GM12872 (cell line): ENCODE measurements at regions not wholly inside any gene's neighbourhood (a gene's known extent, or its start where the extent isn't known, plus 50 kb on each side); places are given as distances from the start of the nearest gene placed in this dataset.

Experiments used
- TF ChIP-seq, protein P1 (sequence below): IDR thresholded peaks from 3 replicates; pipeline ENCODE4 v1.5.1; 2011; ENCODE audit warnings: low read depth, mild to moderate bottlenecking, low read length, moderate library complexity; ENCODE audit not compliant: insufficient read depth

DNA sequence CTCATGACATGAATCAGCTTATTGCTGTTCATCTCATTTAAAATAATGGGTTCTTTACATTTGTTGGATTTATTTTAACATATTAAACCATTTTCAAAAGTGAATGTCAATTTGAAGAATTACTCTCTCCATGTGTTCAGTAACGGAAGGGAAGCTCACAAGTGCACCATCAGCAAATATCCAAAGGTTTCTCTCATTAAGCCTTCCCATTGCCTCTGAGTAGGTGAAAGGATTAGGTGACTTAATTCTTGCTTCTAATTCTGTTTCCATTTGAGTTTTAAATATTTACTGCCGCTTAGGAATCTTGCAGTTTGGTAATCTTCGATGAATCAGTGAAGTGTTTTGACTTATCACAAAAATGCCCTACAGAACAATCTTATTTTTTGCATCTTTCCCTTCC is 145.1 kb upstream of the NYAP2 start:
- TF ChIP-seq, protein P1, sequence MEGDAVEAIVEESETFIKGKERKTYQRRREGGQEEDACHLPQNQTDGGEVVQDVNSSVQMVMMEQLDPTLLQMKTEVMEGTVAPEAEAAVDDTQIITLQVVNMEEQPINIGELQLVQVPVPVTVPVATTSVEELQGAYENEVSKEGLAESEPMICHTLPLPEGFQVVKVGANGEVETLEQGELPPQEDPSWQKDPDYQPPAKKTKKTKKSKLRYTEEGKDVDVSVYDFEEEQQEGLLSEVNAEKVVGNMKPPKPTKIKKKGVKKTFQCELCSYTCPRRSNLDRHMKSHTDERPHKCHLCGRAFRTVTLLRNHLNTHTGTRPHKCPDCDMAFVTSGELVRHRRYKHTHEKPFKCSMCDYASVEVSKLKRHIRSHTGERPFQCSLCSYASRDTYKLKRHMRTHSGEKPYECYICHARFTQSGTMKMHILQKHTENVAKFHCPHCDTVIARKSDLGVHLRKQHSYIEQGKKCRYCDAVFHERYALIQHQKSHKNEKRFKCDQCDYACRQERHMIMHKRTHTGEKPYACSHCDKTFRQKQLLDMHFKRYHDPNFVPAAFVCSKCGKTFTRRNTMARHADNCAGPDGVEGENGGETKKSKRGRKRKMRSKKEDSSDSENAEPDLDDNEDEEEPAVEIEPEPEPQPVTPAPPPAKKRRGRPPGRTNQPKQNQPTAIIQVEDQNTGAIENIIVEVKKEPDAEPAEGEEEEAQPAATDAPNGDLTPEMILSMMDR = no peak

DNA sequence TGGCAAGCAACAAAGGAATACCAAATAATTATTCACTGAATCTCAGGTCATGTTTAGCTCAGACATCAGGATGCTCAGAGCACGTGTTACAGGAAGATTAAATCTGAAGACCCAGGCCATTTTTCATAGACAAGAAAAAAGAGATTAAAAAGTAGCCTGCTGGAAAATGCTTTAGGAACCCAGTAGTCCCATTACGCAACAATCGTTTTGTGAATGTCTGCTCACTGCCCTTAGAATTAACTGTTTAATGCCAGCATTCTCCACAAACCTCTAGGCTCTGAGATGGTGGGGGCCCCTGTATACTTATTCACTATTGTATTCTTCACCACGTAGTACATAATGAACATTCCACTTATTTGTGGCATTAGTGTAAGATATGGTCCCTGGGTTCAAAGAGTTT is 154.6 kb upstream of the NYAP2 start:
- TF ChIP-seq, protein P1 = no peak

DNA sequence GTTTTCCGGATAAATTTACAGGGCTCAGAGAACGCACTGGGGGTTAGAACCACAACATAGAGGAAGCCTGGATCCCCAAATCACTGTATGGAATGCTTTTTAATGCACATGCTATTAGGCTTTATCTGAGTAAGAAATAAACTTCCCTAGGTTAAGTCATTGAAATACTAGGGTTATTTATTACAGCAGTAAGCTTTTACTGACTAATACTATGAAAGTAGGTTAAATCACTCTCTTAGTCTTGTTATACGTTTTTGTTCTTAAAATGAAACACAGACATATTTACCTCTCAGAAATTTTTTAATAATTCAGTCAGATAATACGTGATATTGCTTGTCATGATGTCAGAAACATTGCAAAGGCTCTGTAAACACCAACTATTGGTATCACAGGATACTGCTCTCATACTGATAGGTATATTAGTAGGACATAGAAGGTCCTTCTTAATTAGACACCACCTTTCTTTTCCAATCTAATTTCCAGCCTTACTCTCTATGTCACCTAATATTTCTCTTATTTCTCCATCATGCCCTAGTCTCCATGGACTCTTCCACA is 162.7 kb upstream of the NYAP2 start:
- TF ChIP-seq, protein P1 = no peak

DNA sequence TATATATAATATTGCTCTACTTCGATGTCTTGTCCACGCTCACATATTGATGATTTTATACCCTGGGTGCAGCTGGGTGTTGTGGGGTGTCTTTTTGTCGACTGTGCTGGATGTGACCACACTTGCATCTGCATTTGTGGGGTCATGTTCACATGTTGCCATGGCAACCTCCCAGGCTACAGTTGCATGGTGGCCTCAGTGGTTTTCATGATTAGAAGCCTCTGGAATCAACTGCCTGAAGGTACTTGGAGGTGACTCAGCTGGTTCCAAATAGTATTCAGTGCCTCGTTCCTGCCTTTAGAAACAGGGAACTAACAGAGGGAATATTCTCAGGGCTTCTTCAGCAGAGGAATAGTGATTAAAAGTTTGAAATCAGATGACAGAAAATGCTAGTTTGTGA is 166.3 kb upstream of the NYAP2 start:
- TF ChIP-seq, protein P1 = no peak

DNA sequence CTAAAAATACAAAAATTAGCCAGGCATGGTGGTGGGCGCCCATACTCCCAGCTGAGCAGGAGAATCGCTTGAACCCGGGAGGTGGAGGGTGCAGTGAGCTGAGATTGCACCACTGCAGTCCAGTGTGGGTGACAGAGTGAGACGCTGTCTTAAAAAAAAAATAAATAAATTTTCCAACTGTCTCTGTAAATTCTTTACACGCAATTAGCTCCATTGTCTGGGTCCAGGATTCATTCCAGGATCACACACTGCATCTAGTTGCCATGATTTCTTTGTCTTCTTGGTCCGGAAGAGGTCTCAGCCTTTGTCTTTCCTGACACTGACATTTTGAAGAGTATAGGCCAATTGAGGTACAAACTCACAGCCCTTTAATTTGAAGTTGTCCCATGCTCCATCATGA is 167.6 kb upstream of the NYAP2 start:
- TF ChIP-seq, protein P1 = no peak

DNA sequence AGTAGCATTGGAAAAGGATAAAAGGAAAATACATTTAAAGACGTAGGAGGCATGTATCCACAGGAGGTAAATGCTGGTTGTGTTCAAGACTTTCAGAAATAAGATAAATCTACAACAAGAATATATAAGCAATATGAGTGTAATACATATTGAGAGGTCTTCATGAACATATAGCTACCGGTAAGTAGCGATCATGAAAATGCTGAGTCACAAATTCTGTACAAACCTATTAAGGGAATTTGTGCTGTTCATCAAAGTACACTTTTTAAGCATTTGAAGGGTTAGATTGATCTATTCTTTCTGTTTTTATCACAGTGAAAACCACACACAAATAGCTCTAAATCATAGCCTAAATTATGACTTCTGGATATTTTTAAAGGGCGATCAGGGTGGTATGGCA is 173.1 kb upstream of the NYAP2 start:
- TF ChIP-seq, protein P1 = no peak

DNA sequence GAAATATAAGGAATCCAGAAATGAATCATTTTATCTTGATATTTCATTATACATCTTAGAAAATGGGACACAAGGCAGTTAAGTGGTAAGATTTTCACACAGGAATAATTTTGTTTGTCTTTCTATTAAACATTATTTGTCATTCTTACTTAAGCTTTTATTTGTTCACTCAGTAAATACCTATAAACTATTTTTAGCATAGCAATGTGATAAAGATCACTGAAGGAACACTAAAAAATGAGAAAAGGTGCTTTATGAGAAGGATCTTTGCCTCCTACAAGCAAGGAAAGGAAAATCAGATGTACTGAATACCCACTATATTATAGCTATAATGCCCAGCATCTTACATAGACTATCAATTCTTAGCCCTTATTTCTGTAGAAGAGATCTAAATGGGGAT is 176.2 kb upstream of the NYAP2 start:
- TF ChIP-seq, protein P1 = no peak
